Activated naive CD4-positive, alpha-beta T cell treated with anti-CD3 and anti-CD28 coated beads for 36 hours (primary cell): ENCODE measurements at regions not wholly inside any gene's neighbourhood (a gene's known extent, or its start where the extent isn't known, plus 50 kb on each side); places are given as distances from the start of the nearest gene placed in this dataset.

Experiments used
- CTCF ChIA-PET: fragments of 350-600 bp; sonication (Branson Sonifier 250); formaldehyde crosslinking; loops from one replicate; lab custom pipeline; 2021; ENCODE audit warnings: antibody characterized with exemption; lab: Charles Lee
- DNase-seq: peaks from one replicate; pipeline ENCODE4 v3.0.0-alpha.2; 2020
- H3K27ac Mint-ChIP-seq: one replicate; pipeline ENCODE4 v1.8.0; 2021; ENCODE audit warnings: mild to moderate bottlenecking, mixed read lengths
- H3K27me3 Mint-ChIP-seq: one replicate; pipeline ENCODE4 v1.8.0; 2021; ENCODE audit warnings: low read depth, mixed read lengths
- H3K36me3 Mint-ChIP-seq: one replicate; pipeline ENCODE4 v1.8.0; 2021; ENCODE audit warnings: low read depth, mixed read lengths
- H3K4me1 Mint-ChIP-seq: one replicate; pipeline ENCODE4 v1.8.0; 2021; ENCODE audit warnings: low read depth, mixed read lengths
- H3K4me3 Mint-ChIP-seq: one replicate; pipeline ENCODE4 v1.8.0; 2021; ENCODE audit warnings: mild to moderate bottlenecking, moderate library complexity, mixed read lengths
- H3K9me3 Mint-ChIP-seq: one replicate; pipeline ENCODE4 v1.8.0; 2021; ENCODE audit warnings: mixed read lengths
- intact Hi-C: fragments of 100-400 bp; cut with micrococcal nuclease; formaldehyde crosslinking; loops from one replicate; pipeline ENCODE4 v1.15.1; 2023

DNA sequence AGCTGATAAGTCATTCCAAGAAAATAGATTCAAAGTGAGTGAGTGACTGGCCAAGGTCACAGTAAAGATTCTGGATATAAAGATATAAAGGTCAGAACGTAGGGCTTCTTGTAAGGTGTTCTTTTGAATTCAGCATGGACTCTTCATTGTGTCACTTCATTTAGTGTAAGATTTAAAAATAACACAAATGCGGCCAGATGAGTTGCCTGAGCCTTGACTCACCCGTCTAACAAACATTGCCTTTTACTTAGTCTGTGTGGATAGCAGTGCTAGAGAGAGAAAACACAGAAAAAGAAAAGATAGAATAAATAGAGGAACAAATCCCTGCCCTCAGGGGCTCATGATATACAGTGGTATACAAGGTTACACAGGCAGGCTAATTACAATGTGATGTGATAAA, 223.4 kb downstream of the PLPP3 start:
- H3K9me3 Mint-ChIP-seq, result no peaks in the 10 kb centered on the region
- no peak for DNase-seq
- no peaks in the 10 kb centered on the region for H3K27me3 Mint-ChIP-seq
- no peak overlapping the region for H3K4me3 Mint-ChIP-seq
- intact Hi-C loops, result no loop called here
- H3K4me1 Mint-ChIP-seq, result no peaks in the 10 kb centered on the region
- no peaks in the 10 kb centered on the region for H3K36me3 Mint-ChIP-seq
- H3K27ac Mint-ChIP-seq, result no peak overlapping the region
- CTCF ChIA-PET, result no interaction called here

DNA sequence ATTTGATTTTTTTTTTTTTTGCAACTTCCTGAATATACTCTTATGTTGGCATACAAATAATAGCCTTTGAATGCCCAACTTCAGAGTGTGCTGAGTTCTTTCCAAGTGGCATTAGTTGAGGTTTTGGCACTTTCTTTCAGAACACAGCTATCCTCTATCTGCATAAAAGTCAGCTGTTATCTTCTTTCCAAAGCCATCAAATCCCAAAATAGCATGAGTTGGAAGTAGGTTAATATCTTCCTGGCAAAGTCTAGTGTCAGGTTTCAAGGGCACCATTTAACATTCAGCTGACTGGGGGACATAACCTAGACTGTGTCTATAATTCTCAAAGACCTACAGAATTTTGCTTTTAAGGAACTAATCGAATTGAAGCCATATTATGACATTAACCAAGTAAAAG, 223.9 kb downstream of the PLPP3 start:
- DNase-seq, result no peak
- H3K27ac Mint-ChIP-seq, result no peak overlapping the region
- no peaks in the 10 kb centered on the region for H3K4me1 Mint-ChIP-seq
- no peaks in the 10 kb centered on the region for H3K9me3 Mint-ChIP-seq
- CTCF ChIA-PET, result no interaction called here
- intact Hi-C loops, result no loop called here
- no peaks in the 10 kb centered on the region for H3K27me3 Mint-ChIP-seq
- H3K4me3 Mint-ChIP-seq, result no peak overlapping the region
- H3K36me3 Mint-ChIP-seq, result no peaks in the 10 kb centered on the region

DNA sequence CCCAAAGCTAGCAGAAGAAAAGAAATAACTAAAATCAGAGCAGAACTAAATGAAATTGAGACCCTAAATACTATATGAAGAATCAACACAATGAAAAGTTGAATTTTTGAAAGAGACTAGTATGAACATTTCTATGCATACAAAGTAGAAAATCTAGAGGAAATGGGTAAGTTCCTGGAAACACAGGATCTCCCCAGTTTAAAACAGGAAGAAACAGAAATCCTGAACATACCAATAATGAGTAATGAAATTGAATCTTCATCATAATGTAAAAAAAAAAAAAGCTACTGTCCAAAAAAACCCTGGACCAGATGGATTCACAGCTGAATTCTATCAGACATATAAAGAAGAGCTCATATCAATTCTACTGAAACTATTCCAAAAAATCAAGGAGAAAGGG, 233.5 kb downstream of the PLPP3 start:
- intact Hi-C loops, result no loop called here
- H3K36me3 Mint-ChIP-seq, result no peaks in the 10 kb centered on the region
- CTCF ChIA-PET, result interaction anchor here (0.7 kb wide), 1 partner anchor 270 kb away, joined by 3 read pairs; no protein-coding TSS in a partner anchor
- DNase-seq, result no peak
- H3K4me1 Mint-ChIP-seq, result no peaks in the 10 kb centered on the region
- H3K9me3 Mint-ChIP-seq, result peaks cover 2% of the 10 kb centered on the region
- no peak overlapping the region for H3K4me3 Mint-ChIP-seq
- H3K27ac Mint-ChIP-seq, result no peak overlapping the region
- H3K27me3 Mint-ChIP-seq, result peaks cover 2% of the 10 kb centered on the region

DNA sequence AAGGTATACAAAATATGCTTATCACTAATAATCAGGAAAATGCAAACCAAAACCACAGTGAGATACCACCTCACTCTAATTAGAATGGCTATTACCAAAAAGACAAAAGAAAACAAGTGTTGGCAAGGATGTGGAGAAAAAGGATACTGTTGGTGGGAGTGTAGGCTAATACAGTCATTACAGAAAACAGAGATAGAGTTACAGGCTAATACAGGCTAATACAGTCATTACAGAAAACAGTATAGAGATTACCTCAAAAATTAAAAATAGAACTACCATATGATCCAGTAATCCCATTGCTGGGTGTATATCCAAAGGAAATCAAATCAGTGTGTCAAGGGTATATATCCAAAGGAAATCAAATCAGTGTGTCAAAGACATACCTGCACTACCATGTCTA, 238.4 kb downstream of the PLPP3 start:
- no peaks in the 10 kb centered on the region for H3K36me3 Mint-ChIP-seq
- H3K27ac Mint-ChIP-seq, result no peak overlapping the region
- intact Hi-C loops, result no loop called here
- H3K9me3 Mint-ChIP-seq, result peaks cover under 1% of the 10 kb centered on the region
- H3K27me3 Mint-ChIP-seq, result peaks cover 5% of the 10 kb centered on the region
- DNase-seq, result no peak
- H3K4me3 Mint-ChIP-seq, result no peak overlapping the region
- H3K4me1 Mint-ChIP-seq, result no peaks in the 10 kb centered on the region
- CTCF ChIA-PET, result no interaction called here

DNA sequence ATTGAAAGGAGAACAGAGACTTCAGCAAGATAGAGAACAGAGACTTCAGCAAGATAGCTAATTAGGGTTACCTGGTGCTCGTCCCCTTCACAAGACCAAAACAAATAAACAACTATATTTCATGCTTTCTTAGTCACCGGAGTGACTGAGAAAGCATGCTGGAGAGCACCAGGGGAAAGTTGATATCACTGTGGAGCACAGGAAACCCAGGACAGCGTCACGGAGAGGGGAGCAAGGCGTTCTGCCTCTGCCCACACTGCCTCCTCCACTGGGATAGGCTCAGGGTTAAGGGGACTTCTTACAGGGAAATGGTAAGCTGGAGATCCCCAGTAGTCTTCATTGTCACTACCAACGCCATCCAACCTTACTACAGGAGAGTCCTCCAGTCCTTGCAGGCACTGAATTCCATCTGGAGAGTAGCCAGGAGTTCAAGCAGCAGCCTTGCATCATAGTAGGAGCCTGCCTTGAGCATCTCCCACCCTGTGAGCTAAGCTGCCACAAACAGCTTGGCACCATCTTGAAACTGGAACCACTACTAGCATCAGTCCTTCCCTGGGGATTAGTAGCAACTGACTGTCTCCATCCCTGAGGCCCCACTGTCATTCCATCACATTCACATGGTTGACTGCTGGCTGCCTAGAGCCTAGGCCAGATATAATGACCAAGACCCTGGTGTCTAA, 239.4 kb downstream of the PLPP3 start:
- Mint-ChIP-seq H3K4me1 (no peaks in the 10 kb centered on the region), H3K9me3 (no peaks in the 10 kb centered on the region), H3K27ac (no peak overlapping the region), H3K27me3 (peaks cover 5% of the 10 kb centered on the region), H3K36me3 (no peaks in the 10 kb centered on the region), H3K4me3 (no peak overlapping the region)
- intact Hi-C loops, result no loop called here
- CTCF ChIA-PET, result no interaction called here
- DNase-seq, result no peak

DNA sequence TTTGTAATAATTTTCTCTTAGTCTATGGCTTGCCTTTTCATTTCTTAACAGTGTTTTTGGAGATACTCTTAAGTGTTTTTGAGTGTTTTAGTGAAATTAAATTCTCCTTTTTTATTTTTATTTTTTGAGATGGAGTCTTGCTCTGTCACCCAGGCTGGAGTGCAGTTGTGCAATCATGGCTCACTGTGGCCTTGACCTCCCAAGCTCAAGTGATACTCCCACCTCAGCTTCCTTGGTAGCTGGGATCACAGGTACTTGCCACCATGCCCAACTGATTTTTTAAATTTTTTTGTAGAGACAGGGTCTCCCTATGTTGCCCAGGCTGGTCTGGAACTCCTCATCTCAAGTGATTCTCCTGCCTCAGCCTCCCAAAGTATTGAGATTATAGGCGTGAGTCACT, 240.3 kb downstream of the PLPP3 start:
- H3K27me3 Mint-ChIP-seq, result peaks cover 5% of the 10 kb centered on the region
- no peaks in the 10 kb centered on the region for H3K4me1 Mint-ChIP-seq
- no peaks in the 10 kb centered on the region for H3K9me3 Mint-ChIP-seq
- intact Hi-C loops, result no loop called here
- no peak overlapping the region for H3K4me3 Mint-ChIP-seq
- H3K27ac Mint-ChIP-seq, result no peak overlapping the region
- no peaks in the 10 kb centered on the region for H3K36me3 Mint-ChIP-seq
- CTCF ChIA-PET, result no interaction called here
- no peak for DNase-seq

DNA sequence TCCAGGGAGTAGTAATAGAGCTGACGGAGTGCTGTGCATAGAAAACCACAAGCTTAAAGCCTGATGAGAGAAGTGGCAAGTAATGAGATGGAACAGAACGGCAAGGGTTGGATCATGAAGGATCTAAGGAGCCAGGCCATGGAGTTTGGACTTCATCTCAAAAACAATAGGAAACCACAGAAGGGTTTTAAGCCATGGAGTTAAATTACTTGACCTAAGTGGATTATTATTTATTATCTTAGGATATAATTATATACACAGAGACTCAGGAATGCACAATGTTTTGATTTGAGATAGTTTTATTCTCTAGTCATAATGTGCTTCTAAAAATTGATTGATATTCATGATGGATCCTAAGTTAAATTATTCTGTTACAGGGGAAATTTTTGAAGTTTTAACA, 242.4 kb downstream of the PLPP3 start:
- CTCF ChIA-PET, result no interaction called here
- no peak for DNase-seq
- intact Hi-C loops, result no loop called here
- no peak overlapping the region for H3K4me3 Mint-ChIP-seq
- no peak overlapping the region for H3K27ac Mint-ChIP-seq
- no peaks in the 10 kb centered on the region for H3K9me3 Mint-ChIP-seq
- H3K36me3 Mint-ChIP-seq, result no peaks in the 10 kb centered on the region
- H3K27me3 Mint-ChIP-seq, result peaks cover 5% of the 10 kb centered on the region
- H3K4me1 Mint-ChIP-seq, result no peaks in the 10 kb centered on the region

DNA sequence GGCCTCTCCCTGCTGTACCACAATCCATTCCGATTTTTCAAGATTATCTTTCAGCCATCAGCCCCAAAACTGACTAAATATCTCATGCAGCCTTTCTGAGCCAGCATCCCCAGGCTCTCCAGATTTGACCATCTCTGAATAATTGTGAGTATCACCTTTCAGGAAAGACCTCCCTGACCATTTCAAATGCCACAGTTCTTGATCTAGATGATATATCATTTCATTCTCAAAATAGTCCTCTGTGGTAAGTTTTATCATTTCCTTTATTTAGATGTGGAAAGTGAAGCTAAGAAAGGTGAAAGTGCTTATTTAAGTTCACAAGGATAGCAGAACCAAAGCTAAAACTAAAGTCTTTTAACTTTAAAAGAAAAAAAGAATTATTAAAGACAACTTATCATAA, 244.0 kb downstream of the PLPP3 start:
- CTCF ChIA-PET, result no interaction called here
- Mint-ChIP-seq H3K9me3 (no peaks in the 10 kb centered on the region), H3K27ac (no peak overlapping the region), H3K27me3 (peaks cover 3% of the 10 kb centered on the region), H3K4me1 (no peaks in the 10 kb centered on the region), H3K4me3 (no peak overlapping the region), H3K36me3 (no peaks in the 10 kb centered on the region)
- intact Hi-C loops, result no loop called here
- DNase-seq, result no peak

DNA sequence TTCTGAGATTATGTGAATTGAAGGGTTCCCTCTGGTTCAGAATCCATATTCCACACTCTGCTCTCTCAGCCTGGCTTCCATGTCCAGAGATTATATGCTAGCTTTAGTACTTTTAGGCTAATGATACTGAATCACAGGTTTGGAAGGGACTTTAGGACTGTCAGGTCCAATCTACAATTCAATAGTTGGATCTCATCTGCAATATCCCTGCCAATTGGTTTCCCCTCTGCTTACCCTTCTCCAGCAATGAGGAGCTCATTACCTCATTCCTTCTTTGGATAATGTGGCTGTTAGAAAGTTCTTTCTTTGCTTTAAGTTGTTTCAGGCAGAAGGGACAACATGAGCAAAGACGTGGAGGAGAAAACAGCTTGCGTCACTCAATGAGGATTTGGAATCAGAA, 245.3 kb downstream of the PLPP3 start:
- Mint-ChIP-seq H3K27me3 (no peaks in the 10 kb centered on the region), H3K4me1 (no peaks in the 10 kb centered on the region), H3K9me3 (no peaks in the 10 kb centered on the region), H3K4me3 (no peak overlapping the region), H3K36me3 (no peaks in the 10 kb centered on the region), H3K27ac (no peak overlapping the region)
- DNase-seq, result no peak
- CTCF ChIA-PET, result no interaction called here
- intact Hi-C loops, result no loop called here

DNA sequence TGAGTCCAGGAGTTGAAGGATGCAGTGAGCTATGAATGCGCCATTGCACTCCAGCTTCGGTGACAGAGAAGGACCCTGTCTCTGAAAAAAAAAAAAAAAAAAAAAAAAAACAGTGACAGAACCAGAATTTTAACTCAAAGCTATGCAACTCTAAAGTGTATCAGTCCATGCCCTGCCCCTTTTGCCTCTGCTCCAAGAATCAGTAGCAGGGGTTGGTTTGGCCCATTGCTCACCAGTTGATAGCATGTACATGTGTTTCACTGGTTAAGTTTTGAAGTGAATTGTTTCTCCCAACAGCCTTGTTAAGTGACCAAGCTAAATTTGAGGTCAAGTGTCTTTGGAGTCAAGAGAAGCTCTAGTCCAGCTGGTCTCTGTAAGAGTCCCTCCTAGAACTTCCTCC, 245.9 kb downstream of the PLPP3 start:
- no peak overlapping the region for H3K4me3 Mint-ChIP-seq
- no peaks in the 10 kb centered on the region for H3K27me3 Mint-ChIP-seq
- intact Hi-C loops, result no loop called here

DNA sequence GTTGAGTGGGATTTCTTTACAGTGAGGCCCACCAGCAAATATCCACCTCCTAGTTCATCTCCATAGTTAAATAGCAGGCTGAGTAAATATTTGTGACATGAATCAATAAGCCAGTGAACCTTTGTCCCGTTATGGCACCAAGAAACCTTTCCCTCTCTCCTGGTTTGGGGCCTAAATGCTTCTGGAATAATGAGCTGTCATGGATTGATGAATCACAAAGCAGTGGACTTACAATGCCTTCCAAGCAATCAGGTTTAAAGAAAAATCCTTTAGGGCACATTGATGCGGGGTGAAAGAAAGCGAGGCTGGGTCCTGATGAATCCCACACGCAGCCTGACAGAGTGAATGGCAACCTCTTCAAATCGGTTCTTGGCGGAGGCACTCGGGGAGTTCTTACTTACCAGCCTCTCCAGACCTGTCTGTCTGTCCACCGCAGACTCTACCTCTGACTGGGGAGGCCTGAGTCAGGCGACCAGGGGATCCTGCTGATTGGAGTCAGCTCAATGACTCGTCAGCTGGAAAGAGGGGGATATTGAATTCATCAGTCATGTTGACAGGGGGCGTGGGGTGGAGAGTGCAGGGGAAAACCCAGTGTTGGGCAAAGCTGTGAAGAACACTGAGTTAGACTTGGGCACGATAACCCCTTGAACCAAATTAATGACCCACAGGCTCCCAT, 247.3 kb downstream of the PLPP3 start:
- DNase-seq, result no peak
- Mint-ChIP-seq H3K27ac (no peak overlapping the region), H3K4me1 (no peaks in the 10 kb centered on the region), H3K27me3 (no peaks in the 10 kb centered on the region), H3K36me3 (no peaks in the 10 kb centered on the region), H3K4me3 (no peak overlapping the region), H3K9me3 (no peaks in the 10 kb centered on the region)
- CTCF ChIA-PET, result no interaction called here
- intact Hi-C loops, result no loop called here

More for the DNA sequence above, 245.9 kb downstream of the PLPP3 start:
- DNase-seq, result no peak
- Mint-ChIP-seq H3K9me3 (no peaks in the 10 kb centered on the region), H3K4me1 (no peaks in the 10 kb centered on the region), H3K27ac (no peak overlapping the region), H3K36me3 (no peaks in the 10 kb centered on the region)
- CTCF ChIA-PET, result interaction anchor here (0.6 kb wide), 2 partner anchors 76 to 871 kb away, joined by 5 read pairs; no protein-coding TSS in a partner anchor

DNA sequence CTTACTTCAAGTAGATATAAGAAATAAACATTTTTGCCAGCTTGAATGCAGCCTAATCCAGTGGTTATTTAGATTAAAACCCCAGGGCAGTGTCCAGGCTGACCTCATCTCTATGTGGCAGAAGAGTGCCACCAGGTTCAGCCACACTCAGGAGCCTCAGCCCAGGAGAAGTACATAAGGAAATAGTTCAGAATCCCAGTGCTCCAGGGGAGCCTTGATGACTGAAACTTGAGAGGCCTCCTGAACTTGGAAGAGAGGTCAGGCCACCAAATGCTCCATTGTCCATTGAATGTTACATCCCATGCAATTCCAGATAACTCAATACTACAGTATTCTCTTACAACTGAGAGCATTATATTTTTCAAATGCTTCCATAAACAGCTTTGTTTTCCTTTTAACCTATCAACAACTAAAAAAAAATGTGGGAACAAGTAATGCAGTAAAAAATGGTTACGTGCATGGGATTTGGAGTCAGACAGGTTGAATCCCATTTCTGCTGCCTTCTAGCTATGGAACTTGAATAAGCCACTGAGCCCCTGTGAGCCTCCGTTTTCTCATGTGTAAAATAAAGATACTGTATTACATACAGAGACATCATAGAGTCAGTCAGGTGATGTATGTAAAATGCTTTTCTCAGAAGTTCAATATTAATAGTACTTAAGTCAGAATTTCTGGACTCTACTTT, 248.0 kb downstream of the PLPP3 start:
- H3K36me3 Mint-ChIP-seq, result no peaks in the 10 kb centered on the region
- H3K27ac Mint-ChIP-seq, result no peak overlapping the region
- H3K27me3 Mint-ChIP-seq, result no peaks in the 10 kb centered on the region
- intact Hi-C loops, result no loop called here
- H3K4me3 Mint-ChIP-seq, result no peak overlapping the region
- CTCF ChIA-PET, result no interaction called here
- H3K9me3 Mint-ChIP-seq, result no peaks in the 10 kb centered on the region
- no peaks in the 10 kb centered on the region for H3K4me1 Mint-ChIP-seq
- DNase-seq, result no peak
